ENCODE measurements at regions not wholly inside any gene's neighbourhood (a gene's known extent, or its start where the extent isn't known, plus 50 kb on each side); places are given as distances from the start of the nearest gene placed in this dataset.
"Not testable (repeated sequence)": the region's sequence is repeated elsewhere in the genome, so short reads cannot be mapped to it uniquely, and the experiment has no call there.

DNA sequence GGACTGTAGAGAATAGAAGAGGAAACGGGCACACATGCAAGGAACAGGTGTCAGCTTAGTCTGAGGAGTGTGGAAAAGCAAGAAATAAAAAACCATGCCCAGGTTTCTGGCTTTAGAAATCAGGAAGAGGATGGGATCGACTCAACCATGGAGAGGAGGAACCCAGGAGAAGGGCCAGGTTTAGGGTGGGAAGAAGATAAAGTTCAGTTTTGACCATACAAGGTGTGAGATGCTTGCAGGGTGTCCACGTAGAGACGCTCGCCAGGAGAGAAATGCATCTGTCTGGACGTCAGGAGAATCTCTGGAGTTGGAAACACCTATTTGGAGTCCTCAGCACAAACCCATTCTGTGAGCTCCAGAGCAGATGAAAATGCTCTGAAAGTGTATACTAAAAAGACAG lies 275.1 kb downstream of the CYRIA start:
- no peak for DNase-seq

- no peak for DNase-seq
Observed at GRCh38 chr2:16389611-16390010, 276.0 kb downstream of the CYRIA start.

GRCh38 chr2:16388199-16388830 lies 277.3 kb downstream of the CYRIA start:
- DNase-seq: not testable (repeated sequence)

DNA sequence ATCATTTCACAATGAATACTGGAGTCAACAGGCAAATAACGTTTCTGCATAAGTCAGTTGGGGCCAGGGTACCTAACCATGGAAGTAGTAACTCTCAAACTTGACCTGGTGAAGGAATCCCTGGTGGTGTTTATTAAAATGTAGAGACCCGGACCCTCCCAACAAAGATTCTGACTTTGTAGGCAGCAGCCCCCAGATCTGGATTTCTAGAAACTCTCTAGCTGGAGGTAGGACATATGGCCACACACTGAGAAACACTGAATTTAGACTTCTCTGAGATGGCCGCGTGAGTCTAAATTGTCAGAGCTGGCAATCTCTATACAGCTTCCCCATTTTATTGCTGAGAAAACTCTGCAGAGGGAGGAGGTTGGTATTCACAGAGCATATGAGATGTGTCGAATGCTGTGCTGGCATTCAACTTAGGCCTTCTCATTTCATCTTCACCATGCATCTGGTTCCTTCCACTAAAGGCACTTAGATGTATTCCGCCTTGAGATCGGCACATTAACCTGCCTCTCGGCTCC lies 278.1 kb downstream of the CYRIA start:
- no peak for DNase-seq

DNA sequence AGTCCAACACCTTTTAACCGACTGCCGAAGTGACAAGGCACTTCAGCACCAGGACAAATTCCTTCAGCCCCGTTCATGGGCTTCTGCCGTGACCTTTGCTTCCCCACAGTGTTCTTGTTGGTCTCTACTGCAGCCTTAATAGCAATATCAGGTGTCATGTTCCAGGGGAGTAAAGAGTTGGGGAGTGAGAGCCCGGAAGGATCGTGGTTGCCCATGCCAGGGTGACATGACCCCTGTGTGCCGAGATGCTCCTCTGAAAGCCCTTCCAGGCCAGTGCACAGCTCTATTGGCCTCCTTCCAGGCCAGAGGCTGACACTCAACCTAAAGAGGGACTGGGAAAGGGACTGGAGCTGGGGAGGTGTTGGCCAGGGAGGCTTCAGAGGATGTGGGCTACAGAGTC lies 279.2 kb downstream of the CYRIA start:
- no peak for DNase-seq

GRCh38 chr2:16386031-16386430 lies 279.6 kb downstream of the CYRIA start:
- DNase-seq: no peak

DNA sequence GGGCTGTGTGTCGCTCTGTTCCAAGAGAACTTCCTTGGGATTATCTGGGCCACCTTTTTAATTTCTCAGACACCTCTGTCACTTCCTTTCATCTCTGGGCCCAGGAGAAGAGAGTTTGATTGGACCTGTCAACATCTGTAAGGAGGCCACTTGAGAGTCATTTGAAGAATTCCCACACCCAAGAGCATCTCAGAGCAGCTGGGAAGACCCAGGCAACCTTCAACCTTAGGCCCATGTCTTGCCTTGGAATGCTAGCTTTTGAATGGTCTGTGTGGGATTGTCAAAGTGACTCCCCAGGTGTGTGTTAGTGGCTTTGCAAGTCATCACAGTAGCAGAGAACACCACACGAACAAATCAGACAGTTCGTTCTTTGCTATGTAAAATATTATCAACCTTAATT lies 280.3 kb downstream of the CYRIA start:
- no peak for DNase-seq

DNA sequence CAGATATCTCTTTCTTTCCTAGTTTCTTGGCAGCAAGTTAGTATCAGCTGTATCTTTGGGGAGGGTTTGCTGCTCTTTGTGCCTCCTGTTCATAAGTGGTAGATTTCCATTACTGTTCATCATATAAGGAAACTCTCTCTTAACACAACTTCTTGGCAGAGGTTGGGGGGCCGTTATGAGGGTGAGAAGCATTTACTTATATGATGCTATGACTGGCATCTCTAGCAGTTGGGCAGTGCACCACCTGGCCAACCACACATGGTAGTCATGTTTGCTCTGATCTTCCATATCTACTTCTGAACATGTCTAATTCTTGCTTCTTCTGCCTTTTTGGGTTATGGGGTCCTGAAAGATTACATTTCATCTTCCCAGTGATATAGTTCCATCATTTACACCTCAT lies 282.2 kb downstream of the CYRIA start:
- DNase-seq: no peak

GRCh38 chr2:16382451-16382850 lies 283.2 kb downstream of the CYRIA start:
- DNase-seq: no peak

- DNase-seq: no peak
Observed at GRCh38 chr2:16381511-16381910, 284.1 kb downstream of the CYRIA start.

DNA sequence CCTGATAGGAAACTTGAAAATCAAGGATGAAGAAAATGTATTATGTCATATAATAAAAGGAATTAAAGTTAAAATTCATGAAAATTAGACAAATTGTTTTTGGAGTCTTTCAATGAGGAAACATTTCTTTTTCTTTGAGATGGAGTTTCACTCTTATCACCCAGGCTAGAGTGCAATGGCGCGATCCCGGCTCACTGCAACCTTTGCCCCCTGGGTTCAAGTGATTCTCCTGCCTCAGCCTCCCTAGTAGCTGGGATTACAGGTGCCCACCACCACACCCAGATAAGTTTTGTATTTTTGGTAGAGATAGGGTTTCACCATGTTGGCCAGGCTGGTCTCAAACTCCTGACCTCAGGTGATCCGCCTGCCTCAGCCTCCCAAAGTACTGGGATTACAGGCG lies 285.7 kb downstream of the CYRIA start:
- not testable (repeated sequence) for DNase-seq

DNA sequence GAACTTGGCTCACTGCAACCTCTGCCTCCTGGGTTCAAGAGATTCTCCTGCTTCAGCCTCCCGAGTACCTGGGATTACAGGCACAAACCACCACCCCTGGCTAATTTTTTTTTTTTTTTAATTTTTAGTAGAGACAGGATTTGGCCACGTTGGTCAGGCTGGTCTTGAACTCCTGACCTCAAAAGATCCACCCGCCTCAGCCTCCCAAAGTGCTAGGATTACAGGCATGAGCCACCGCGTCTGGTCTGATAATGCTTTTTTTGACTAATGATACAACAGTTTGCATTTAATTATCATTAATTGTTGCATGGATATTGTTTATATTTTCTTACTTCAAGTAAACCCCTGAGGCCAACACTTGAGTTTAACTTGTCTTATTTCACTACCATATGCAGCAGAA lies 286.6 kb downstream of the CYRIA start:
- not testable (repeated sequence) for DNase-seq

DNA sequence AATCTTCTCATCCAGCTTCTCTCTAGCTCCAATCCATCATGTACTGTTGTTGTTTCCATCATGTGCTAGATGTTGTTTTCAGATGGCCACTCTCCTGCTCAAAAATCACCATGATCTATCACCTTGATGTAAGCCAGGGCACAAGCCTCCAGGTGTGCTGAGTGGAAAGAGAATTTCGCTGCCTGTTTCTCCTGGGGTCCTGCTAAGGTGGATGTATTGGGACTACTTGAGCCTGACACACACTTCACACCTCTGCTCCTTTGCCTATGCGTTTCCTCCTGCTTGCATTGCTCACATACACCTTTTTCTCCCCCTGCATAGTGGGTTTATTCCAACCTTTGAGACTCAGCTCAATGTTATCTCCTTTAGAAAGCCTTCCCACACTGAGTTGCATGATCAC lies 287.6 kb downstream of the CYRIA start:
- no peak for DNase-seq

- no peak for DNase-seq
Observed at GRCh38 chr2:16375981-16376380, 289.7 kb downstream of the CYRIA start.

GRCh38 chr2:16375351-16375750 lies 290.3 kb downstream of the CYRIA start:
- DNase-seq: no peak

DNA sequence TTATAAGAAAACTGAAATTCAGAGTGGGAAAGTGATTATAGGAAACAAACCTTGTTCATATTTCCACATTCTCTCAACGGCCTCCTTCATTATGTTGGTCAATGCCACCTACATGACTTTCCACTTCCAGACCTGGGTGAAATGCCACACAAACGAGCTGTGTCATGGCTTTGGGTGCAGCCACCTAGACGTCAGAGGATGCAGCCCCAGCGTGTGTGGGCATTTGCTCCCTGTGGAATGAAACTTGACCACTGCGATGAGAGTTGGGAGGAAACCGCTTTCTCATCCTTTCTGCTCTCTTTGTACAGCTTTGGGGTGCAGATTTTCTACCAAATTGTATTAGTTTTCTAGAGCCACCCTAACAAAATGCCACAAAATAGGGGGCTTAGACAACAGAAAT lies 291.0 kb downstream of the CYRIA start:
- no peak for DNase-seq

- no peak for DNase-seq
Observed at GRCh38 chr2:16373341-16373740, 292.3 kb downstream of the CYRIA start.

DNA sequence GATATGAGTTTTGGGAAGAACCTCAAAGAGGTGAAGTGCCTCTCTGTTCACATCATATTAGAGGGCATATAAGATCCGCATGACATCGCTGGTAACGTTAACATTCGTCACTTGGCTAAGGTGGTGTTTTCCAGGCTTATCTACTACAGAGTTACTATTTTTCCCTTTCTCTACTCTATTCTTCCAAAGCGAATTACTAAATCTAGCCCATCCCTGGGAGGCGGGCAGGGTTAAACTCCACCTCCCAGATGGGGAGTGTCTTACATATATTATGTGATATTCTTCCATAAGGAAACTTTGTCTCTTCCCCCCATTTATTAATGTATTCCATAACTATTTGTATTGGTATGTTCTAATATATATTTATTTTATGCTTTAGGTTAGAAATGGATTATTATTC lies 293.9 kb downstream of the CYRIA start:
- no peak for DNase-seq

- DNase-seq: no peak
Observed at GRCh38 chr2:16368951-16369350, 296.7 kb downstream of the CYRIA start.

GRCh38 chr2:16368328-16368727 lies 297.3 kb downstream of the CYRIA start:
- DNase-seq: no peak

DNA sequence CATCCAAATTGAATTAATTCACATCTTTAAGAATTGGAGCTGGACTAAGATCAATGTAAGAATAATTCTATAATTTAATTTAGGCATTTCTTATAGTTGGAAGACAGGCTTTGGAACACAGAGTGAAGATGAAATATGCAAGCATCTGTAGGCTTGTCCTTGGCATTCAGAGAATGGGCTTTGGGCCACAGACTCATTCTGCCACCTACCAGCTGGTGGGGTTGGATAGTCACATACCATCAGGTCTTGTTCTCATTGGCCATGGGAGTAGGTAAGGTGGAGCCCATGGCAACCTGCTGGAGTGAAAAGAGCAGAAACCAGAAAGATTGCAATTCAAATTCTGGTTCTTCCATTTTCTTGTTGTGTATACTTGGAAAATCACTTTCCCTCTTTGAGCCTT lies 300.3 kb downstream of the CYRIA start:
- DNase-seq: no peak

GRCh38 chr2:16363581-16363980 lies 302.1 kb downstream of the CYRIA start:
- DNase-seq: no peak

- no peak for DNase-seq
Observed at GRCh38 chr2:16362611-16363010, 303.0 kb downstream of the CYRIA start.

- DNase-seq: no peak
Observed at GRCh38 chr2:16361261-16361995, 304.2 kb downstream of the CYRIA start.

DNA sequence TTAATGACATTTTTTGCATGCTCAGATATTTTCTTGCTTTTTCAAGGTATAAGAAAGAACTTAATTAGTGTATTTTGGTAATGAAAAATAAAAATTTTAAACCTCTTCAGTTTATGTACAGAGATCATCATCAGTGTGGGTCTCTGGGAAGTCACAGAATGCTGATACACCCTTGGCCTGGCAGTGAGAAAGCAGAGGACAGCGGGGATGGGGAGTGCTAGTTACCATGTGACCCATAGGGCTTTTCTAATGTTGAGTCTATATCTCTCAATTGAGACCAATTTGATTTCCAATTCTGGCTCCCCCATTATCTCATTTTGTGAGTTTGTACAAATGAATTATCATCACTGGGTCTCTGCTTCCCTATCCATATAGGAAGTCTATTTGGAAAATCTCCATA lies 305.7 kb downstream of the CYRIA start:
- no peak for DNase-seq
